Superior temporal gyrus (tissue), 1 donor: ENCODE measurements at regions not wholly inside any gene's neighbourhood (a gene's known extent, or its start where the extent isn't known, plus 50 kb on each side); places are given as distances from the start of the nearest gene placed in this dataset.

ENCODE experiments used
- DNase-seq: peaks from one replicate; pipeline ENCODE4 v3.0.0-alpha.2; 2016; ENCODE audit errors: extremely low spot score

DNA sequence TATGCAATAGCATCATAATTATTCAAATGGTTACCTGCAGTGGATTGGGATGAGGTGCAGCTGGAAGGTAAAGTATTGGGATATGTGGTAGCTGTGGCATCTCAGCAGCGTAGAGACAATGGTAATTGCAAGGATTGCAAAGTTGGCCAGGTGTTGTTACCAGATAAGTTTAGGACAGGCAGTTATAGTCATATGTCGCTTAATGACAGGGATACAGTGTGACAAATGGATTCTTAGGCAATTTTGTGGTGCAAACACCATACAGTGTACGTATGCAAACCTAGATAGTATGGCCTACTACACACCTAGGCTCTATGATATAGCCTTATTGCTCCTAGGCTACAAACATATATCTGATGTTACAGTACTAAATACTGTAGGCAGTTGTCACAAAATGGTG is 163.5 kb upstream of the LYZL2 start:
- no peak for DNase-seq

DNA sequence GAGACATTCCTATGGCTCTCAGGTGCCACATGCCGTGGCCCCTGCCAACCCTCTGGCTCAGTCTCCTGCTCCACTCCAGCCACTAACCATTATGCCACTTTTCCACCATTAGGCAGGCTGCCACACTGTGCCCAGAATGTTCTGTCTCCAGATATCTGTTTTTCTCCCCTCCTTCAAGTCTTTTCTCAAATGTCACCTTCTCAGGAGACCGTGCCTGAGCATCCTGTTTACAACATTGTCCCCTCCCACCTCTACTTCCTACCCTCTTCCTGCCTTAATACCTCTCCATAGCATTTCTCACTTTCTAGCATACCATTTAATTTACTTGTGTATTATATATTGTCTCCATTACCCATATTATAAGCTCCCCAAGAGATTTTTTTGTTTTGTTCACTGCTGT is 162.5 kb upstream of the LYZL2 start:
- no peak for DNase-seq

DNA sequence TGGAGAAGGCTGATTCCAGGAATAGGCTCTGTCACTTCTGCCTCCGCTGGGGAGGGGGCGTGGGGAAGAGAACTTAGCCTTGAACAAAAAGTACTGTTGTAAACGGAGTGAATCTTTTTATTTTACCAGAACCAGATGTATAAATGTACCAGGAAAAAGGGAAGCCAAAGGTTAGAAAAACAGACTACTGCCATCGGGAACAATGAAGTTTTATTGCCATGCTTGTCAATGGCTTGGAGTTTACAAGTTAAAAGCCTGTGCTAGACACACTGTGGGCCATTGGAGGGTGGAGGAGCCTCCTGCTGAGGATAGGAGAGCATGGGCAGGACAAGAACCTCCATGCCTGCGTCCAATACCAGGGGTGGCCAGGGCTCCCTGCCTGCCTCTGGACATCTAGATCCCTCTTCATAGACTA is 161.7 kb upstream of the LYZL2 start:
- no peak for DNase-seq

DNA sequence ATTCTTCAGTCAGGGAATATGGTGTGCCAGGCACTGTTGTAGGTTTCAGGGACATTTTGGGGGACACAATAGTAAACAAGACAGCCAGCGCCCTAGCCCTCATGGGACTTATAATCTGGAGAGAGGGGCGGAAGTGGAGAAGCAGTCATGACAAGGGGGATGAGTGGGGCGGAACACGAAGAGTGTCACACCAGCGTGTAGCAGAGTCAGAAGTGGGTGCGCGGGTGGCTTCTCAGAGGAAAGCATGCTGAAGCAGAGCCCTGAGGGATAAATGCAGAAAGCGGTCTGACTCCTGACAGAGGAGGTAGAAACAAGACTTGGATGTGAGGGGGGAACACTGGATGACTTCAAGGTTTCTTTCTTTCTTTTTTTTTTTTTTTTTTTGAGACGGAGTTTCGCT is 160.3 kb upstream of the LYZL2 start:
- no peak for DNase-seq

DNA sequence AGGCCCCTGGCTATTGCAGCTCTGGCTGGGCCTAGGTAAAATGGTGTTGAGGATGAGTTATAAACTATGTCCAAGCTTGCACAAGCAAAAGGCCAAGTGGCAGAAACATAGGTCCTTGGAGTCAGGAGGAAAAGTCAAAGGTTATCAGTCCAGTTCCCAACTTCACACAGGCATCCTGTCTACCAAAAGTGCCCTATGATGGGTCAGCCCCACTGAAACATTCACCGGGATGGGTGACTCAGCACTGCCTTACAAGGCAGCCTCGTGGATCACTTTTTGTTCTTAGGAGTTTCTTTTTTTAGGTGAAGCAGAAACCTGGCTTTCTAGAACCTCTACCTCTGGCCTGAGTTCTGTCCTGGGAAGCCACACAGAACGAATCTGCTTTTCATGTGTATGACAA is 158.8 kb upstream of the LYZL2 start:
- no peak for DNase-seq

DNA sequence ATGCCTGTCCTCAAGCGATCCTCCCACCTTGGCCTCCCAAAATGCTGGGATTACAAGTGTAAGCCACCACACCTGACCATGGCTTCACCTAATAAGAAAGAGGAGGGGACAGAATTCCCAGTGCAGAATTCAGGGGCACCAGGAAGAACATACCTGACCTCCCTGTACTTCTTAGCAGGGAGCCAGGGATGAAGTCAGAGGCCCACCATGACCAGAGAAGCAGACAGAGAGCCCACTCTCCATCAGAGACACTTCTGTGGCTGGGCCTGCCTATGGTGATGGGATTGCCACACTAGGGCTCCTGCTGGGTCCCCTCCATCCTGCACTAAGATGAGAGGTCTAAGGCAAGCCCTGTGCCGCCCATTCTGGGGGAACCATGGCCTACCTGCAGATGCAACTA is 157.4 kb upstream of the LYZL2 start:
- no peak for DNase-seq

DNA sequence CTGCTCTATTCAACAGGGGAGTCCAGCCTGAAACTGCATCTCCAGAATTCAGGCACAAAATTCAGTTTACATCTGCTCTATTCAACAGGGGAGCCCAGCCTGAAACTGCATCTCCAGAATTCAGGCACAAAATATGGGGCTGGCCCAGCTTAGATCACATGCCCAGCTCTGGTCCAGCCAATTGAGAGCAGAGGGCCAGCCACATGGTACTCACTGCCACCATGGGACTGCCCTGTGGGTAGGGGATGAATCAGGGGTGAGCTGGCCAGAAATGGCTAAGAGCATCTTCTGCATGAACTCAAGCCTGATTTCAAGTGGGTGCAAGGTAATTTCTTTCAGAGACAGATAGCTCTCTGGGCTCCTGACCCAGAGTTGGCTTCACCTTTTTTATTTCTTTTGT is 156.6 kb upstream of the LYZL2 start:
- DNase-seq = peak; percentile 32

DNA sequence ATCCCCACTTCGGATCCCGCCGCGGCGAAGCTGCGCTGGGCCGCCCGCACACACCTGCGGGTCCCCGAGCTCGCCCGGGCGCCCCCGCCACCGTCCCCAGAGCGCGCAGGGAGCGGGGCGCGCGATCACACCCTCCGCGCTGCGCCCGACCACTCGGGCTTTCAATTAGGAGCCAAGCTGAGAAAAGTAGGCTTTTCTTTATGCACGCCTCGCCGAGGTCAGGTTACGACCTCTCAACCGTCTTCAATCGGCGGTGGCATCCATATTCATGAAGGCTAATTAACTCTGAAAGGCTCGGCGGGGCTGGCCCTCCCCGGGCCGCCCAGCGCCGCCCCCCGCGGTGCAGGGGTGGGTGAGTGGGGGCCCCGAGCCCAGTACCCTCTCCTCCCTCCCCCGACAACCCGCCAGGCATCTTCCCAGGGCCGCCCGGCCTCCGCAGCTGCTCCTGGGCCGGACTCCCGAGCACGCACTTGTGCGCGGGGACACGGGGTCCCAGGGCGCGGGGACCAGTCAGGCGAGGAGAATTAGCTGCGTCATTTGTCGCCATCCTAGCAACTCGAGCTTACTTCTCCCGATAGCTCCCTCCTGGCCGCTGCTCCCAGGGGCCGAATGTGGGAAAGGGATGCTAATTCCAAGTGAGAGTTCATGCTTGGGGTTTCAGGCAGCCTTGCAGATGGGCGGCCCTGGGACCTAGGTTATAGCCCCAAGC is 155.5 kb upstream of the LYZL2 start:
- DNase-seq = peak; percentile 89

DNA sequence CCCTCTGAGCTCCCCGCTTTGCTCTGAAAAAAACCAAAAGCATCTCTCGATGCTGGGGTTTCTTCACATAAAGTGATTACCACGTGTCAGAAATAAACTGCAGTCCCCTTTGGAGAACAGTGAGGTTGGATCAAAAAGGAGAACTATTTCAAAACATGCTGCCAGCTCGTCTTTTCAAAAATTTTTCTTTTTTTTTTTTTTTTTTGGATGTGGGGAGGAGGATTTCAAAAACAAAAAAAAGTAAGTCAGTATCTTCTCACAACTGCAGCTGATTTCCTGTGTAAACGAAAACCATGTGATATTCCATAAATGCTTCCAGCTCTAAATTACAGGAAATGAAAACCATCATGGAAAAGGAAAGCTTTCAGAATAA is 155.0 kb upstream of the LYZL2 start:
- DNase-seq = no peak

DNA sequence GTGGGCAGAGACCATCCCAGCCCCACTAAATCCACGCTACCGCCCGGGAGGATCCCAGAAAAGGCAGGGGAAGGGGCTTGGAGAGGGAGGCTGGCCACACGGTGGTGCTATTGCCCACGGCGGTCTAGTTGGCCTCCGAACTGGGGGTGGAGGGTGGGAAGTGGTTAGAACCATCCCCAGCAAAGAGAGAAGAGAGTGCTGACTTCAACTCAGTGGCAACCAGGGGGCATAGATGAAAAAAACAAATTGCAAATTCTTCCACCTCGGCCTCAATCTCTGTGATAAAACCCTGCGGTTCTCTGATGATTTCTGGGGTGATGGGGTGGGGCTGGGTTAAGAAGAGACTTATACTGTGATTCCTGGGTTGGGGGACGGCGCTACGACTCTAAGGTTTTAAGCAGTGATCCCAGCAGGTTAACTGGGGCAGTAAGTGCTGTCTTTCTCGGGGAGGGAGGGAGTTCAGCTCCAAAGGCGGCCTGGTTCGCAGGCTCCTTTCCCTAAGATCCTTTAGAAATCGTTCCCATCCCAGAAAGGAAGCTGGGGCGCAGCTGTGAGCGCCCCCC is 154.5 kb upstream of the LYZL2 start:
- DNase-seq = peak; percentile 92

DNA sequence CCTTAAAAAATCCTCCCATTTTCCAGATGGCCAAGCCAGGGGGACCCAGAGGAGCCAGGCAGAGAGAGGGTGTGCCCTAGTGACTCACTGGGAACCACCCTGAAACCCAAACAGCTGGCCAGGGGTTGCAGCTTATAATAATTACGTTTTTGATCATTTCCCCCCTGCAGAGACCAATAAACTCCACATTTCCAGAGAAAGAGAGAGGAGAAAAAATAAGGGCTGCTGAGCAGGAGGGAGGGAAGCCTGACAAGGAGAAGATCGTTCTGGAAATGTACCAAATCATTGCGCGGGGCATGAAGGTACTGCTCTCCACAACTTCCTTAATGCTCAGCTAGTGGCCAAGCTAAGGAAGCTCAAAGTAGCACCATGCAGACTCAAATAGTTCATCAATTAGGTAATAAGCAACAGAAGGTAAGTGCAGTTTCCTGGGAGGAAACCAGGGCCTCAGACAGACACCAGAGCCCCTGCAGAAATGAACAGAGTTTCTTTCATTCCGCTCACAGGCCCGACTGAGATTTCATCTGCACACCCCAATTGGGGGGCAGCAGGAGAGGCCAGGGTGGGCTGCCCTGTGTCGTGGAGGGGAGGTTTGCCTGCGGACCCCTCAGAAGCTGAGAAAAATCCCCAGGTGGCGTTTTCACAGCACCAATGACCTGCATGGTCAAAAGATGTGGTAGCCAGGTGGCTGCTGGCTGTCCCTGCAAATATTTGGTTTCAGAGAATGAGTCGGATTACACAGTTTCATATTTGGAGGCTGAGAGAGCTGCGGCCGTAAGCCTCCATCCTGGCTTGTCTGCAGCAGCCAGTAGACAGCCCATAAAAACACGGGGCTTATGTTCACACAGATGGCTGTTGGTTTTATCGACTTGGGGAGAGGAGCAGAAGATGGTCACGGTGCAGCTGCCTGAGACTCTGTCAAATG is 153.2 kb upstream of the LYZL2 start:
- peak; percentile 36 for DNase-seq

DNA sequence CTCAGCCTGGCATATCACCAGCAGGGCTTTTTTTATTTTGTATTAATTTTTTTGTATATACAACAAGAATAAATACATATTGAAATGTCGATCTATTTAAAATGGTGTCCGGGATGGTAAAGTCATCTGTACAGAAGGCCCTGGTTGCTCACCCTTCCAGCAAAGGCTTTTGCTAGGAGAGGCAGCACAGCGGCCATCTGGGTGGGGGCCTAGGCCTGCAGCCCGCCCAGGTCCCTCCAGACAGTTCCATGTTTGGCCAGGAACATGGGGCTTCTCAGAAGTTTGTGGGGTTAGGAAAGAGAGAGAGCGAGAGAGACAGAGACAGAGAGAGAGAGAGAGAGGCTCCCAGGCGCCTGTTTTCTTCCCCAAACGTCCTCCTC is 152.6 kb upstream of the LYZL2 start:
- DNase-seq = no peak

DNA sequence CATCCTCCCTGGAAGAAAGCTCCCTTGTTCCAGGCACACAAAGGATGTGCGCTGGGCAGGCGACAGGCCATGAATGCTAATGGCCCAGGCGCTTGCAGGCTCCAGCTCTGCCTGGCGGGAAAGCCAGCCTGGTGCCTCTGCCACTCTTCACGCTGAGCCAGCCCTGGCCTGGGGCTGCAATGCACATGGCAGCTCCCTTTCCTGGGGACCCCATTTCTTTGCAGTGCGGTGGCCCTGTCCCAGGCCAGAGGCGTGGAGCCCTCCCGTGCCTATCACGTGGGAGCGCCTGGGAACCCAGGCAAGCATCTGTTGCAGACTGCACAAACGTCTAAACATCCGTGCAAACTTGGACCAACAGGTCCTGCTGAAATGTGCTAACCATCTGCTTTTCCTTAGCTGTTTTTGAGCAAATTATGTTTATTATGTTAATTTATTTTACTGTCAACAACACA is 152.1 kb upstream of the LYZL2 start:
- peak; percentile 92 for DNase-seq

DNA sequence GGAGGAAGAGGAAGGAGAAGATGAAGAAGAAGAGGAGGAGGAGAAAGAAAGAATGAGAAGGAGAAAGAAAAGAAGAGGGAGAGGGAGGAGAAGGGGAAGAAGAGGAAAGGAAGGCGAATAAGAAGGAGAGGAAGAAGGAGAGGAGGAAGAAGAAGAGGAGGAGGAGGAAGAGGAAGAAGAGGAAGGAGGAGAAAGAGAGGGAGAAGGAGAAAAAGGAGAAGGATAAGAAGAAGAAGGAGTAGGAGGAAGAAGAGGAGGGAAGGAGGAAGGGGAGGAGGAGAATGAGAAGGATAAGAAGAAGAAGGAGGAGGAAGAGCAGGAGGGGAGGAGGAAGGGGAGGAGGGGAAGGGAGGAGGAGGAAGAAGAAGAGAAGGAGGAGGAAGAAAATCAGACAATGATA is 149.2 kb upstream of the LYZL2 start:
- DNase-seq = no peak

DNA sequence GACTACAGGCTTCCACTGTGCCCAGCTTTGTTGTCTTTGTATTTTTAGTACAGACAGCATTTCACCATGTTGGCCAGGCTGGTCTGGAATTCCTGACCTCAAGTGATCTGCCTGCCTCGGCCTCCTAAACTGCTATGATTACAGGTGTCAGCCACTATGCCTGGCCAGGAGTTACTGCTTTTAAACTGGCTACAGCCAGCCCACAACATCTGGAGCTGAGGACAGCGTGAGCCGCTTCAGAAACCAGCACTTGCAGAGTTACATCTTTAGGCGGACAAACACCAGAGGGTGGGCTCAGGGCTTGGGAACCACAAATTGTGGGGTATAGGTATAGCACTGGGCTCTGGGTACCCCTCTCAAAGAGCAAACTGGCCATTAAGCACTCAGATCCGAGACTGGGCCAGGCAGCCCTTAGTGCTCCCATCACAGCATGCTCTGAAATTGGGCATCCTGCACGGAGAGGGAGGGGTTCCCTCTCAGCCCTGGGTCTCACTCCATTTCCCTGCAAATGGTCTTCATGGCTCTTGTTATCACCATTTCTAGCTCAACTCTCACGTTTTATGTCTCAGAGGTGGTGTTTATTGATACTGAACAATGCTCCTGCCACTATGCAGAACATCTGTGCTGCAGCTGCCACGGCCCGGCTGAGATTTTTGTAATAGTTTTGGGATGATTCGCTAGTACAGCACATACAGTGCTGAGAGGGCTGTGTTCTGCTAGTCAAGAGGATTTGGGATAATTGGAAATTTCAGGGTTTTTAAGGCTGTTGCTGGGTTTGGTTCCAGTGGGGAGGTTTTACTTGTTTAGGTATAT is 146.4 kb upstream of the LYZL2 start:
- DNase-seq = no peak

DNA sequence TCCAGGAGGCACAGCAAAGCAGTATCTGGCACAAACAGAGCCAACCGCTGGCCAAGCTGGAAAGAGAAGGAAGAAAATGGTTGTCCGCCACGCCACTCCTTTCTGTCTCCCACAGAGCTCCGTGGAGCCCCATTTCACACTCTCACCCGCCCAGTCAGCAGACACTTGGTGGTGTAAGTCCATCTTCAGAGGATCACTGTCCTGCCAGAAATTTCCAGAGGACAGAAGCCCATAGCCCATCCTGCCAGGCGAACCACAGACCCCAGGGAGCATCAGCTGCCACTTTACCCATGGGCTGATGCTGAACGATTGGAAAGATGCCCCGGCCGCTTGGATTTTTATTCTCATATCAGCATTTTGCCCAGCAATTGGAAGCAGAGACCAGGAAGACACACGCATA is 144.7 kb upstream of the LYZL2 start:
- DNase-seq = no peak

DNA sequence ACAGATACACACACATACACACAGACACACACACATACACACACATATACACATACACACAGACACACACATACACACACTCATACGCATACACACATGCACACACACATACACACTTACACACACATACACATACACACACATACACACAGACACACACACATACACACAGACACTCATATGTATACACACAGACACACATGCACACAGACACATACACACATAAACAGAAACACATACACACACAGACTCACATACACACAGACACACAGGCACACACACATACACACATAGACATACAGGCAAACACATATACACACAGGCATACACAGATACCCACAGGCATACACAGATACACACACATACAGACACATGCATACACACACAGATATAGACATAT is 143.9 kb upstream of the LYZL2 start:
- no peak for DNase-seq

DNA sequence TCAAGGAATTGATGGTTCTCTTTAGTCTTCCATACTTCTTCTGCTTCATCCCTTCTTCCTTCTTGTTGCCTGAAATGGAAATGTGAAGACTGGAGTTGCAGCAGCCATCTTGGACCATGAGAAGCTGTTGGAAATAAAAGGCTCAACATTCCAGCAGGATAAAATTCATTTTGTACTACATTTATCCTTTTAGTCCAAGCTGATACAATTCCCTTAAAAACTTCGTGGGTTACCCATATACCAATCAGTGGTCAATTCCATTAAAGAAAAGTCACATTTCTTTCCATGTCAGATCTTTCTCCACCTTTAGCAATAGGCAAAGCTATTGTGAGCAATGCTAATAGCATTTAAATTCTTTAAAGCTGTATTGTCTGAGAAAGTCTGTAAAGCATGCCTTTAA is 141.3 kb upstream of the LYZL2 start:
- DNase-seq = no peak

DNA sequence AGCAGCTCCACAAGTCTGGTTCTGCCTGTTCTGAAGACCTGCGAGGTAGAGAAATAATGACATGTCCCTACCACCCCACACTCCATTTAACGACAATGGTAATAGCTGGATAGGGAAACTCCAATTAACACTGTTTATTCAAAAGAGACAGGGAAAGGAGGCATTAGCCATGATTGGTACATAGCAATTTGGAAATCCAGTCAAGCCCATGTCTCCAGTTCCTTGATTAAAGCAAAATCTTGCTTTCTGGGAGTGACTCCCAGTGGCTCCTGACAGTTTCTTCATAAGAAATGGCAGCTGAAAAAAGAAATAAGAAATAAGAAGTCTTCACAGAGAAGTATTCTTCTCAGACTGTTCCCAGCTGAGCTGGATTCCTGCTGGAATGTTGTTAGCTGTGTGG is 140.7 kb upstream of the LYZL2 start:
- no peak for DNase-seq

DNA sequence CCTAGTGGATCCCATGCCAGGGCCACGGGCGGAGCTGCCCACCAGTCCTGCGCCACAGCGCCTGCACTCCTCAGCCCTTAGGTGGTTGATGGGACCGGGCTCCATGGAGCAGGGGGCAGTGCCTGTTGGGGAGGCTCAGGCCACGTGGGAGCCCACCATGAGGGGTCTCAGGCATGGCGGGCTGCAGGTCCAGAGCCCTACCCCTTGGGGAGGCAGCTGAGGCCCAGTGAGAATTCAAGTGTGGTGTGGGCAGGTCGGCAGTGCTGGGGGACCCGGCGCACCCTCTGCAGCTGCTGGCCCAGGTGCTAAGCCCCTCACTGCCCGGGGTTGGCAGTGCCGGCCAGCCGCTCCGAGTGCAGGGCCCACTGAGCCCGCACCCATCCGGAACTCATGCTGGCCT is 139.8 kb upstream of the LYZL2 start:
- DNase-seq = no peak

DNA sequence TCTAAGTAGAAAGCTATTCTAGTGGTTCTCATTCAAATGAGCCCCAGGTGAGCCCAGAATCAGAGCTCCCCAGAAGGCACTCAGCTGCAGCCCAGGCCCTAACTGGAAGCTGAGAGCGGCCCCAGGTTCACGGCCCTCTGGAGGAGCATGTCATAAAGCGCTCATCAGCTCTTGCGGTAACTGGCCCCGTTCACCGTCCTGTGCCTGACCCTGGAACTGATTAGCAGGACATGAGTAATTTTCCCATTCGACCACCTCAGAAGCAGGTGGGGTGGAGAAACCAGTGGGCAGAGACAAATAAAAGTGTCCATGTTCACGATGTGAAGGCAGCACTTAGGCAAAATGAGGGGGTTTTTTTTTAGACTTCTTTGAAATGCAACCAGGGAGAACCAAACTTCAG is 136.1 kb upstream of the LYZL2 start:
- no peak for DNase-seq

DNA sequence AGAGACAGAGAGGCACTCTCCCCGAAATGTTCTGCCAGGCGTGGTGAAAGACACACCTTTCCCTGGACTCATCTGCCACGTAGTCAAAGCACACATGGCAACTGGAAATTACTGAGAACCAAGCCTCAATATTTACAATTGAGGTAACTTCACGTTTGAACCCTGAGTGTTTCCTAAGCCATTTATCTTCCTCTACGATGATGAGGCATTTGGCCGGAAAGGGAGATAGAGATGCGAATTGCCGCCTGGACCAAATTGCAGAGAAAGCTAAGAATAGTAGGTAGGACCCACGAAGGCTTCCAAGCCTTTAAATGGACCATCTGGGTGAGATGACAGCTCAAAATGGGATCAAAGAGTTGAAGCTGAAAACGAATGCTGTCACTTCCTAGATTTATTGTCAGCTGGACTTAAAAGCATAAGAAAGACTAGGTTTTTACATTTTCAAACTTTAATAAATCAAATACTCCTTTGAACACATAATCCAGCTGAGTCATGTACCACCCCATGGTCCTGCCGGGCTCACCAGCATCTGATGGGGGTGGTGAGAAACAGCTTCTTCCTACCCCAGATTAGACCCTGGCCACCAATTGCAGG is 135.6 kb upstream of the LYZL2 start:
- no peak for DNase-seq
